8988T (cell line): ENCODE measurements at regions not wholly inside any gene's neighbourhood (a gene's known extent, or its start where the extent isn't known, plus 50 kb on each side); places are given as distances from the start of the nearest gene placed in this dataset.
"Not testable (repeated sequence)": the region's sequence is repeated elsewhere in the genome, so short reads cannot be mapped to it uniquely, and the experiment has no call there.

Experiments
- DNase-seq: peaks from one replicate; pipeline ENCODE4 v3.0.0; 2011

DNA sequence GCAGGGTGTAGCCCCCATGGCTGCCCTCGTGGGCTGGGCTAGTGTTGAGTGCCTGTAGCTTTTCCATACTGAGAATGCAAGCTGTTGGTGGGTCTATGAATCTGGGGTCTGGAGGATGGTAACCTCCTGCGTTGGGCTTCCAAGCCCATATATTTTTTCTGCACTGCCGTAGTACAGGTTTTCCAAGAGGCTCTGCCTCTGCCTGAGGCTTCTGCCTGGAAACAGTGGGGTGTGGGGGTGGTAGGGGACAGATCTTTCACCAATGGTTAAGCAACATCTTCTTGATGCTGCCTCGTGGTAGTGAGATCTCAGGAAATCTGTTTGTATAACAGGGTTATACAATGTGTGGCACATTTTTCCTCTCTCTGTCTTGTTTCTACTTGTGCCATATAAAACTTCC lies 189.0 kb upstream of the ZNF519 start:
- DNase-seq = not testable (repeated sequence)

- DNase-seq = not testable (repeated sequence)
These were observed 169.0 kb upstream of the ZNF519 start for GRCh38 chr18:14301255-14301654.

GRCh38 chr18:14295081-14295480 lies 162.8 kb upstream of the ZNF519 start:
- not testable (repeated sequence) for DNase-seq

DNA sequence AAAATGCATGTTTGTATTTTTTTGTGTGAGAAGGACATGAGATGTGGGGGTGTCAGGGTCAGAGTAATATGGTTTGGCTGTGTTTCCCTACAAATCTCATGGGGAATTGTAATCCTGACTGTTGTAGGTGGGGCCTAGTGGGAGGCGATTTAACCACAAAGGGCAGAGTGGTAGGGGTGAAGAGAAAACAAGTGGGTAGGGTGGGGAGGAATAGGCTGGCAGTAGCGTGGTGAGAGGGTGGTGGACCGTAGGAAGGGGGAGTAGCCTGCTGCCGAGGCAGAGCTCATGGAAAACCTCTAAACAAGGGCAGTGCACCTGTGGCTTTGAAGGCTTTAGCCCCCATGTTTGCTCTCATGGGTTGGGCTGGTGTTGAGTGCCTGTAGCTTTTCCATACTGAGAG lies 152.8 kb upstream of the ZNF519 start:
- DNase-seq = no peak

DNA sequence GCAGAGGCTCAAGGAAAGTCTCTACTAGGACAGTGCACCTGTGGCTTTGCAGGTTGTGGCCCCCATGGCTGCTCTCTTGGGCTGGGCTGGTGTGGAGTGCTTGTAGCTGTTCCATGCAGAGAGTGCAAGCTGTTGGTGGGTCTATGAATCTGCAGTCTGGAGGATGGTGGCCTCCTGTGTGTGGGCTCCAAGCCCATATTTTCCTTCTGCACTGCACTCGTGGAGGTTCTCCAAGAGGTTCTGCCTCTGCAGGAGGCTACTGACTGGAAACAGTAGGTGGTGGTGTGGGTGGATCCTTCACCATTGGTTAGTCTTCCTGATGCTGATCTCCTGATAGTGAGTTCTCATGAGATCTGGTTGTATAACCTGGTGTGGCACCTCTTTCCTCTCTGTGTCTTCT lies 143.2 kb upstream of the ZNF519 start:
- DNase-seq = not testable (repeated sequence)

- not testable (repeated sequence) for DNase-seq
These were observed 133.6 kb upstream of the ZNF519 start for GRCh38 chr18:14265637-14266410.

DNA sequence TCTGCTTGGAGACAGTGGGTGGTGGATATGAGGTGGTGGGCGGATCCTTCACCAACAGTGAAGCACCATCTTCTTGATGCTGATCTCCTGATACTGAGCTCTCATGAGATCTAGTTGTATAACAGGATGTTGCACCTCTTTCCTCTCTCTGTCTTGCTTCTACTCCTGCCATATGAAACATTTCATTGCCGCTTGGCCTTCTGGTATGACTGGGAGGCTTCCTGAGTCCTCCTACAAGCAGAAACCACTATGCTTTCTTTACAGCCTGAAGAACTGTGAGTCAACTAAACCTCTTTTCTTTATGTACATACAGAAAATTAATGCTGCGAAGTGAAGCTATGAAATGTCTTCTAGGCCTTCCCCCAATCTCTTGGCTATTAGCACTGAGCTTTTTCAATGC lies 130.6 kb upstream of the ZNF519 start:
- not testable (repeated sequence) for DNase-seq

GRCh38 chr18:14250084-14250677 lies 117.9 kb upstream of the ZNF519 start:
- not testable (repeated sequence) for DNase-seq

DNA sequence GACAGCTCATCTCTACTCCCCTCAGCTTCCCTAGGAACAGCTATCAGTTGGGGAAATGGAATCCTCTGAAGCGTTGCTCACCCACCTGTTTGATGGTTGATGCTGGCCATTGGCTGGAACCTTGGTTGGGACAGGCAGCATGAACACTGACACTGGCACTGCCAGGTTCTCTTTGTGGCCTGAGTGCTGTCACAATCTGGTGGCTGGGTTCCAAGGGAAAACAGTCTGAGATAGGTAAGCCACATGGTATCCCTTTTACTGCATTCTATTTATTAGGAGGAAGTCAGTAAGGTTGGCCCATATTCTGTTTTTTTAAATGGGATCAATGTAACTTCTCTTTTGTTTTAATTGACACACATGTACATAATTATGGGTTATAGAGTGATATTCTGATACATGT lies 107.0 kb upstream of the ZNF519 start:
- DNase-seq = not testable (repeated sequence)

DNA sequence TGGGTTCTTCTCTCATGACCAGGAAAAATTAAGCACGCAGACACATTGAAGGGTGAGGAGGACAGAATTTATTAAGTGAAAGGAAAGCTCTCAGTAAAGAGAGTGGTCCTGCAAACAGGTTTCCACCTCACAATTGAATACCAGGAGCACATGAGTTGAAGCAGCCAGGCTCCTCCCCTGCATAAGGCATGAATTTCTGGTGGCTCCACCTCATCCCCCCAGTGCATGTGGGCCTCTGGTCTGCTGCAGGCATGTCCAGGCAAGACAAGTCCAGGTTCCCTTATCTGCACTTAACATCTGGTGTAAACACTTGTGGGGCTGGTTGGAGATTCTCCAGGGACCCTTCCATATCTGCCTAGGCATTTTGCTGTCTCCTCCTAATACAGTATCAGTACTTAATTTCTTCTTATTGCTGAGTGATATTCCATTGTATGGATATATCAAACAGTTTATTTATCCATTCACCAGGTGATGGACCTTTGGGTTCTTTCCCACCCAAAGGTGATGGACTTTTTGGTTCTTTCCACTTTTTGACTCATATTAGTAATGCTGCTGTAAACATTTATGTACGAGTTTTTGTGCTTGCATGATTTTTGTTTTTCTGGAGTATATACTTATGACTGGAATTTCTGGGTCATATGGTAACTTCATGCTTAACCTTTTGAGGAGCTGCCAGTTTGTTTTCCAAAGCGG lies 104.3 kb upstream of the ZNF519 start:
- not testable (repeated sequence) for DNase-seq

GRCh38 chr18:14225286-14225679 lies 93.0 kb upstream of the ZNF519 start:
- DNase-seq = not testable (repeated sequence)

DNA sequence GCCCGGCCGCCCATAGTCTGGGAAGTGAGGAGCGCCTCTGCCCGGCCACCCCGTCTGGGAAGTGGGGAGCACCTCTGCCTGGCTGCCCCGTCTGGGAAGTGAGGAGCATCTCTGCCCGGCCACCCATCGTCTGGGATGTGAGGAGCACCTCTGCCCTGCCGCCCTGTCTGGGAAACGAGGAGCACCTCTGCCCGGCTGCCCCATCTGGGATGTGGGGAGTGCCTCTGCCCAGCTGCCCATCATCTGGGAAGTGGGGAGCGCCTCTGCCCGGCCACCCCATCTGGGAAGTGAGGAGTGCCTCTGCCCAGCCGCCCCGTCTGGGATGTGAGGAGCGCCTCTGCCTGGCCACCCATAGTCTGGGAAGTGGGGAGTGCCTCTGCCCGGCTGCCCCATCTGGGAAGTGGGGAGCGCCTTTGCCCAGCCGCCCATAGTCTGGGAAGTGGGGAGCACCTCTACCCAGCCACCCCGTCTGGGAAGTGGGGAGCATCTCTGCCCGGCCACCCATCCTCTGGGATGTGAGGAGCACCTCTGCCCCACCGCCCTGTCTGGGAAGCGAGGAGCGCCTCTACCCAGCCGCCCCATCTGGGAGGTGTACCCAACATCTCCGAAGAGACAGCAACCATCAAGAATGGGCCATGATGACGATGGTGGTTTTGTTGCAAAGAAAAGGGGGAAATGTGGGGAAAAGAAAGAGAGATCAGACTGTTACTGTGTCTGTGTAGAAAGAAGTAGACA lies 92.5 kb upstream of the ZNF519 start:
- DNase-seq = not testable (repeated sequence)

DNA sequence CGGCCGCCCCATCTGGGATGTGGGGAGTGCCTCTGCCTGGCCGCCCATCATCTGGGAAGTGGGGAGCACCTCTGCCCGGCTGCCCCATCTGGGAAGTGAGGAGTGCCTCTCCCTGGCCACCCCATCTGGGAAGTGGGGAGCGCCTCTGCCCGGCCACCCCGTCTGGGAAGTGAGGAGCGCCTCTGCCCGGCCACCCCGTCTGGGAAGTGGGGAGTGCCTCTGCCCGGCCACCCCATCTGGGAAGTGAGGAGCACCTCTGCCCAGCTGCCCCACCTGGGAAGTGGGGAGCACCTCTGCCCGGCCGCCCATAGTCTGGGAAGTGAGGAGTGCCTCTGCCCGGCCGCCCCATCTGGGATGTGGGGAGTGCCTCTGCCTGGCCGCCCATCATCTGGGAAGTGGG lies 91.7 kb upstream of the ZNF519 start:
- not testable (repeated sequence) for DNase-seq

- DNase-seq = not testable (repeated sequence)
These were observed 91.1 kb upstream of the ZNF519 start for GRCh38 chr18:14223231-14223822.

DNA sequence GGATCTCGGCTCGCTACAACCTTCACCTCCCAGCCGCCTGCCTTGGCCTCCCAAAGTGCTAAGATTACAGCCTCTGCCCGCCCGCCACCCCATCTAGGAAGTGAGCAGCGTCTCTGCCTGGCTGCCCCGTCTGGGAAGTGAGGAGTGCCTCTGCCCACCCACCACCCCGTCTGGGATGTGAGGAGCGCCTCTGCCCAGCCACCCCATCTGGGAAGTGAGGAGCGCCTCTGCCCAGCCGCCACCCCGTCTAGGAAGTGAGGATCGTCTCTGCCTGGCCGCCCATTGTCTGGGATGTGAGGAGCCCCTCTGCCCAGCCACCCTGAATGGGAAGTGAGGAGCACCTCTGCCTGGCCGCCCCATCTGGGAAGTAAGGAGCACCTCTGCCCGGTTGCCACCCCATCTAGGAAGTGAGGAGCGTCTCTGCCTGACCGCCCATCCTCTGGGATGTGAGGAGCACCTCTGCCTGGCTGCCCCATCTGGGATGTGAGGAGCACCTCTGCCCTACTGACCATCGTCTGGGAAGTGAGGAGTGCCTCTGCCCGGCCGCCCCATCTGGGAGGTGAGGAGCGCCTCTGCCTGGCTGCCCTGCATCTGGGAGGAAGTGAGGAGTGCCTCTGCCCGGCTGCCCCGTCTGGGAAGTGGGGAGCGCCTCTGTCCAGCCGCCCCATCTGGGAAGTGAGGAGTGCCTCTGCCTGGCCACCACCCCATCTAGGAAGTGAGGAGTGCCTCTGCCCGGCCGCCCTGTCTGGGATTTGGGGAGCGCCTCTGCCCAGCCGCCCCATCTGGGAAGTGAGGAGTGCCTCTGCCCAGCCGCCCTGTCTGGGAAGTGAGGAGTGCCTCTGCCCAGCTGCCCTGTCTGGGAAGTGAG lies 90.4 kb upstream of the ZNF519 start:
- not testable (repeated sequence) for DNase-seq

DNA sequence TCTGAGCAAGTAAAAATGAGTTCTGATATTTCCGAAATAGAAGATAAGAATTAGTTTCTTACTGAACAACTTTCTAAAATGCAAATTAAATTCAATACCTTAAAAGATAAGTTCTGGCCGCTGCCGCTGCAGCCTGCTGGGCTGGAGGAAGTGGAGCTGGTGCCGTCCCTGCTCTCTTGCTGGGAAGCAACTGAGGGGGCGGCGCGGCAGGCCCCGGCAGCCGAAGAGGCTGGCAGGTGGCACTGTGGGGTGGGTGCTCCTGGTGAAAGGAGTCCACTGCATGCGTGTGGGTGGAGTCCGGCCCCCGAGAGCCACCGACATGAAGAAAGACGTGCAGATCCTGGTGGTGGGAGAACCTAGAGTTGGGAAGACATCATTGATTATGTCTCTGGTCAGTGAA lies 89.5 kb upstream of the ZNF519 start:
- DNase-seq = peak; percentile 1

DNA sequence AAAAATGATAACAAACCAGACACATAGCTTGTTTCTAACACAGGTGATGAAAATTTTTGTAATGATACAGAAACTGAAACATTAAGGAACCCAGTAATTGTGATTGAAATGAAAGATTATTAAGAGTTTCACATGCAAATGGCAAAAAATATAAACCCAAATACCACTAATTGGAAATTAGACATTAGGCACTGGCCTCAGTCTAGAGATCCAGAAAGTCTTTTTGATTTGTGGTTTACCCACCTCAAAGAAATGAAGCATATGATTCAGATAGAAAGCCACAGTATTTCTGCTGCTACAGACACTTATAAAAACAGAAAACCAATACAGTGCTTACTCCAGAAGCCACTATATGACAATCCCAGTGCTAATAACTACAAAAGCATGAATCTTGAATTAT lies 83.7 kb upstream of the ZNF519 start:
- not testable (repeated sequence) for DNase-seq

- DNase-seq = not testable (repeated sequence)
These were observed 71.2 kb upstream of the ZNF519 start for GRCh38 chr18:14203424-14203823.

- not testable (repeated sequence) for DNase-seq
These were observed 58.7 kb upstream of the ZNF519 start for GRCh38 chr18:14190776-14191442.

GRCh38 chr18:14189858-14190257 lies 57.6 kb upstream of the ZNF519 start:
- no peak for DNase-seq
